ENCODE measurements at regions not wholly inside any gene's neighbourhood (a gene's known extent, or its start where the extent isn't known, plus 50 kb on each side); places are given as distances from the start of the nearest gene placed in this dataset.

GRCh38 chr6:121965739-121966138 lies 433.7 kb upstream of the HSF2 start:
- intact Hi-C loops (cut with micrococcal nuclease; ENCODE audit: unreplicated experiment) = no loop called here
- Histone ChIP-seq H3K4me3 (ENCODE audit: low read depth in 2 of 2, low read length in 2 of 2) (no peak overlapping the region), H3K9me3 (ENCODE audit: control insufficient read depth, insufficient read depth, low read depth, low read length) (0 out of 2 replicates have a peak, but pooled peaks cover 3% of the 10 kb centered on the region), H3K27ac (ENCODE audit: low read length) (no peak overlapping the region), H3K27me3 (ENCODE audit: control insufficient read depth, insufficient read depth, low read length) (no peaks in the 10 kb centered on the region), H3K36me3 (ENCODE audit: control insufficient read depth, insufficient read depth, low read length) (no peaks in the 10 kb centered on the region; the same call in 1 of the 2 replicates), H3K4me1 (ENCODE audit: control insufficient read depth, insufficient read depth, low read length) (no peaks in the 10 kb centered on the region)
- BruUV-seq (replicated peaks) = no TSS peak
- in situ Hi-C loops (cut with HindIII; ENCODE audit: low pct_unique_long_range_greater_than_20kb, low sequenced_read_pairs) = no loop called here
- ATAC-seq (no peak), DNase-seq (ENCODE audit: low read depth, low spot score) (no peak)
- CTCF ChIA-PET = no interaction called here
- POLR2A ChIA-PET = no interaction called here
- TF ChIP-seq REST (IDR thresholded peaks at IDR 0.05; ENCODE audit: insufficient read depth in 1 of 2, low read depth in 2 of 2, low read length in 1 of 2) = no peak
- TF ChIP-seq SIN3A (IDR thresholded peaks at IDR 0.05; ENCODE audit: borderline replicate concordance, insufficient read depth, low read depth, low read length) = no peak
- no peak for TF ChIP-seq TCF7L2 (IDR thresholded peaks at IDR 0.05; ENCODE audit: low read depth, low read length)
- TF ChIP-seq CTCF (IDR thresholded peaks at IDR 0.05) = no peak
- no peak for TF ChIP-seq POLR2AphosphoS5 (IDR thresholded peaks at IDR 0.05; ENCODE audit: low read depth, low read length)

GRCh38 chr6:121967631-121968030 lies 431.8 kb upstream of the HSF2 start:
- Histone ChIP-seq H3K27me3 (ENCODE audit: control insufficient read depth, insufficient read depth, low read length) (no peaks in the 10 kb centered on the region), H3K27ac (ENCODE audit: low read length) (no peak overlapping the region), H3K9me3 (ENCODE audit: control insufficient read depth, insufficient read depth, low read depth, low read length) (0 out of 2 replicates have a peak, but pooled peaks cover 3% of the 10 kb centered on the region), H3K4me1 (ENCODE audit: control insufficient read depth, insufficient read depth, low read length) (no peaks in the 10 kb centered on the region), H3K4me3 (ENCODE audit: low read depth in 2 of 2, low read length in 2 of 2) (no peak overlapping the region), H3K36me3 (ENCODE audit: control insufficient read depth, insufficient read depth, low read length) (no peaks in the 10 kb centered on the region; the same call in 1 of the 2 replicates)
- no TSS peak for BruUV-seq (replicated peaks)
- ATAC-seq = no peak
- intact Hi-C loops (cut with micrococcal nuclease; ENCODE audit: unreplicated experiment) (no loop called here), in situ Hi-C loops (cut with HindIII; ENCODE audit: low pct_unique_long_range_greater_than_20kb, low sequenced_read_pairs) (no loop called here)
- TF ChIP-seq TCF7L2 (IDR thresholded peaks at IDR 0.05; ENCODE audit: low read depth, low read length) (no peak), SIN3A (IDR thresholded peaks at IDR 0.05; ENCODE audit: borderline replicate concordance, insufficient read depth, low read depth, low read length) (no peak), POLR2AphosphoS5 (IDR thresholded peaks at IDR 0.05; ENCODE audit: low read depth, low read length) (no peak), REST (IDR thresholded peaks at IDR 0.05; ENCODE audit: insufficient read depth in 1 of 2, low read depth in 2 of 2, low read length in 1 of 2) (no peak), CTCF (IDR thresholded peaks at IDR 0.05) (no peak)
- CTCF ChIA-PET = no interaction called here
- POLR2A ChIA-PET = no interaction called here
- no peak for DNase-seq (ENCODE audit: low read depth, low spot score)

All from Panc1 (cell line).